NCI-H748 (cell line): ENCODE measurements at regions not wholly inside any gene's neighbourhood (a gene's known extent, or its start where the extent isn't known, plus 50 kb on each side); places are given as distances from the start of the nearest gene placed in this dataset.
"Not testable (repeated sequence)": the region's sequence is repeated elsewhere in the genome, so short reads cannot be mapped to it uniquely, and the experiment has no call there.

Experiments
- DNase-seq: peaks from one replicate; lab custom pipeline; 2025; ENCODE audit not compliant: unreplicated experiment; lab: John Stamatoyannopoulos, UW

GRCh38 chr3:61442696-61443095, 118.7 kb upstream of the PTPRG start:
- no peak for DNase-seq

- DNase-seq: no peak
These were observed 117.5 kb upstream of the PTPRG start for GRCh38 chr3:61443886-61444285.

GRCh38 chr3:61444782-61445181, 116.6 kb upstream of the PTPRG start:
- DNase-seq: no peak

GRCh38 chr3:61445924-61446323, 115.4 kb upstream of the PTPRG start:
- DNase-seq: no peak

- no peak for DNase-seq
These were observed 115.0 kb upstream of the PTPRG start for GRCh38 chr3:61446341-61446740.

GRCh38 chr3:61448378-61448777, 113.0 kb upstream of the PTPRG start:
- no peak for DNase-seq

GRCh38 chr3:61449327-61450040, 111.9 kb upstream of the PTPRG start:
- no peak for DNase-seq

- no peak for DNase-seq
These were observed 110.5 kb upstream of the PTPRG start for GRCh38 chr3:61450866-61451265.

- no peak for DNase-seq
These were observed 109.5 kb upstream of the PTPRG start for GRCh38 chr3:61451841-61452240.

GRCh38 chr3:61452535-61453090, 108.8 kb upstream of the PTPRG start:
- DNase-seq: no peak

GRCh38 chr3:61454006-61454585, 107.3 kb upstream of the PTPRG start:
- DNase-seq: no peak

- DNase-seq: no peak
These were observed 106.6 kb upstream of the PTPRG start for GRCh38 chr3:61454801-61455200.

- no peak for DNase-seq
These were observed 100.7 kb upstream of the PTPRG start for GRCh38 chr3:61460636-61461035.

- no peak for DNase-seq
These were observed 98.2 kb upstream of the PTPRG start for GRCh38 chr3:61463191-61463590.

GRCh38 chr3:61464518-61465140, 96.7 kb upstream of the PTPRG start:
- peak; percentile 79 for DNase-seq

GRCh38 chr3:61466357-61466756, 95.0 kb upstream of the PTPRG start:
- no peak for DNase-seq

GRCh38 chr3:61483997-61484396, 77.4 kb upstream of the PTPRG start:
- DNase-seq: no peak

- DNase-seq: no peak
These were observed 68.0 kb upstream of the PTPRG start for GRCh38 chr3:61493339-61493738.

- DNase-seq: not testable (repeated sequence)
These were observed 67.1 kb upstream of the PTPRG start for GRCh38 chr3:61494309-61494708.

GRCh38 chr3:61497463-61497862, 63.9 kb upstream of the PTPRG start:
- no peak for DNase-seq

- no peak for DNase-seq
These were observed 56.2 kb upstream of the PTPRG start for GRCh38 chr3:61505197-61505596.

GRCh38 chr3:61507946-61508345, 53.4 kb upstream of the PTPRG start:
- DNase-seq: no peak
